ENCODE measurements at regions not wholly inside any gene's neighbourhood (a gene's known extent, or its start where the extent isn't known, plus 50 kb on each side); places are given as distances from the start of the nearest gene placed in this dataset.

DNA sequence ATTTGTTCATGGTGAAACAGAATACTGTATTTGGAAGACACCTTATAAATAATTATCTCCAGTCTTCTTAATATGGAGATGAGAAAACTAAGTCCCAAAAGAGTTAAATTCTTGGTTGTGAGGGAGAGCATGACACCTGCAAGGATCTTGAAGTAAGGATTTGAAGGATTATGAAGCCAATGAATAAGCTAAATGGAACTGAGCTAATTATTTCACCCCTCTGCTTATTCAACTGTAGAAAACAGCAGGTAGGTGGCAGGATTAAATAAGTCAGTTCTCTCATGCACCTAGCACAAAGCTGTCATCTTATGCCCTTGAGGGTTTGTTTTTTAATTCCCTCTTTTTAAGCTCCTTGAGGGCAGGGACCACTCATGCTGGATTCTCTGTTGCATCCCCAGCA is 457.3 kb downstream of the ETS1 start:
- no peak overlapping the region for H2AFZ ChIP-seq (ENCODE audit: low read depth, low read length)
- DNase-seq (ENCODE audit: low read depth, low spot score) (no peak), FAIRE-seq (no peak)
- no peaks in the 10 kb centered on the region for H3K9me3 ChIP-seq (replicated peaks; ENCODE audit: control insufficient read depth, insufficient read depth, low read length)
- H3K27ac ChIP-seq (ENCODE audit: insufficient read depth, low read depth, low read length) = no peak overlapping the region
- TF ChIP-seq, protein P1, sequence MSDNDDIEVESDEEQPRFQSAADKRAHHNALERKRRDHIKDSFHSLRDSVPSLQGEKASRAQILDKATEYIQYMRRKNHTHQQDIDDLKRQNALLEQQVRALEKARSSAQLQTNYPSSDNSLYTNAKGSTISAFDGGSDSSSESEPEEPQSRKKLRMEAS (IDR thresholded peaks at IDR 0.05; ENCODE audit: insufficient read depth, insufficient read length) = no peak
- TF ChIP-seq JUN (IDR thresholded peaks at IDR 0.05; ENCODE audit: borderline replicate concordance, insufficient read depth, insufficient read length, low read depth) (no peak), FOS (IDR thresholded peaks at IDR 0.05; ENCODE audit: borderline replicate concordance, insufficient read depth, low read length) (no peak), MYC (IDR thresholded peaks at IDR 0.05; ENCODE audit: low read depth, low read length) (no peak), POLR2AphosphoS5 (IDR thresholded peaks at IDR 0.05; ENCODE audit: insufficient read depth, low read depth, low read length) (no peak), EZH2 (IDR thresholded peaks at IDR 0.05; ENCODE audit: borderline replicate concordance, low read depth, low read length, severe bottlenecking) (no peak), POLR2A (IDR thresholded peaks at IDR 0.05; ENCODE audit: low read depth, low read length) (no peak), GATA2 (IDR thresholded peaks at IDR 0.05; ENCODE audit: insufficient read depth, insufficient read length, low read depth, low read length) (no peak)
- TF ChIP-seq, protein P2, sequence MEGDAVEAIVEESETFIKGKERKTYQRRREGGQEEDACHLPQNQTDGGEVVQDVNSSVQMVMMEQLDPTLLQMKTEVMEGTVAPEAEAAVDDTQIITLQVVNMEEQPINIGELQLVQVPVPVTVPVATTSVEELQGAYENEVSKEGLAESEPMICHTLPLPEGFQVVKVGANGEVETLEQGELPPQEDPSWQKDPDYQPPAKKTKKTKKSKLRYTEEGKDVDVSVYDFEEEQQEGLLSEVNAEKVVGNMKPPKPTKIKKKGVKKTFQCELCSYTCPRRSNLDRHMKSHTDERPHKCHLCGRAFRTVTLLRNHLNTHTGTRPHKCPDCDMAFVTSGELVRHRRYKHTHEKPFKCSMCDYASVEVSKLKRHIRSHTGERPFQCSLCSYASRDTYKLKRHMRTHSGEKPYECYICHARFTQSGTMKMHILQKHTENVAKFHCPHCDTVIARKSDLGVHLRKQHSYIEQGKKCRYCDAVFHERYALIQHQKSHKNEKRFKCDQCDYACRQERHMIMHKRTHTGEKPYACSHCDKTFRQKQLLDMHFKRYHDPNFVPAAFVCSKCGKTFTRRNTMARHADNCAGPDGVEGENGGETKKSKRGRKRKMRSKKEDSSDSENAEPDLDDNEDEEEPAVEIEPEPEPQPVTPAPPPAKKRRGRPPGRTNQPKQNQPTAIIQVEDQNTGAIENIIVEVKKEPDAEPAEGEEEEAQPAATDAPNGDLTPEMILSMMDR (IDR thresholded peaks at IDR 0.05; ENCODE audit: extremely low read depth in 1 of 2, insufficient read depth in 1 of 2, low read depth in 1 of 2, low read length in 2 of 2) = no peak
- intact Hi-C loops (cut with micrococcal nuclease) = no loop called here
- BruUV-seq (replicated peaks) = no TSS peak
- ChIA-PET CTCF (interaction anchor here (1.1 to 1.3 kb wide), 3 partner anchors 15 to 28 kb away, joined by 3 to 9 read pairs (median 4); no protein-coding TSS in a partner anchor), POLR2A (no interaction called here)
- dilution Hi-C loops (cut with MboI; ENCODE audit: extremely low pct_ligation_motif_present, low sequenced_read_pairs) = no loop called here
- H3K9ac ChIP-seq (replicated peaks; ENCODE audit: extremely low read depth, insufficient read depth, low read length) = no peak overlapping the region
- H3K27me3 ChIP-seq (ENCODE audit: control insufficient read depth in 2 of 2, insufficient read depth in 2 of 2, low read length in 2 of 2) = no peaks in the 10 kb centered on the region
- H3K4me3 ChIP-seq (replicated peaks in 1 of 3; ENCODE audit: insufficient read depth in 1 of 3, low read depth in 1 of 3, low read length in 3 of 3) = no peak overlapping the region
- no peaks in the 10 kb centered on the region for H3K79me2 ChIP-seq (ENCODE audit: control insufficient read depth, insufficient read depth, low read length)
- no peaks in the 10 kb centered on the region for H3K4me1 ChIP-seq (ENCODE audit: control insufficient read depth, extremely low read depth, insufficient read depth, low read length)
- no peak overlapping the region for H3K4me2 ChIP-seq (ENCODE audit: insufficient read depth, low read length)
- no peaks in the 10 kb centered on the region for H4K20me1 ChIP-seq (replicated peaks; ENCODE audit: control insufficient read depth, extremely low read depth, insufficient read depth, low read length)
- H3K9me1 ChIP-seq (replicated peaks; ENCODE audit: control insufficient read depth, extremely low read depth, insufficient read depth, low read length) = no peaks in the 10 kb centered on the region
- no peaks in the 10 kb centered on the region for H3K36me3 ChIP-seq (ENCODE audit: control insufficient read depth in 2 of 2, extremely low read depth in 1 of 2, insufficient read depth in 2 of 2, low read length in 2 of 2)

Data from endothelial cell of umbilical vein (primary cell).